HTERT RPE-1 (cell line): ENCODE measurements at regions not wholly inside any gene's neighbourhood (a gene's known extent, or its start where the extent isn't known, plus 50 kb on each side); places are given as distances from the start of the nearest gene placed in this dataset.
"Not testable (repeated sequence)": the region's sequence is repeated elsewhere in the genome, so short reads cannot be mapped to it uniquely, and the experiment has no call there.

Experiments
- in situ Hi-C: fragments of 300-500 bp; cut with MboI; formaldehyde crosslinking; loops from 4 replicates; pipeline ENCODE4 v1.14.3; 2020; ENCODE audit warnings: low sequenced_read_pairs

GRCh38 chr2:182548031-182548950, 121.5 kb upstream of the PDE1A start:
- in situ Hi-C loops: no loop called here

- in situ Hi-C loops: no loop called here
Observed at GRCh38 chr2:182550234-182550633, 123.4 kb upstream of the PDE1A start.

GRCh38 chr2:182552232-182552631, 125.4 kb upstream of the PDE1A start:
- in situ Hi-C loops: not testable (repeated sequence)

GRCh38 chr2:182552785-182553184, 125.9 kb upstream of the PDE1A start:
- in situ Hi-C loops: not testable (repeated sequence)

- in situ Hi-C loops: no loop called here
Observed at GRCh38 chr2:182553483-182553882, 126.6 kb upstream of the PDE1A start.

- in situ Hi-C loops: no loop called here
Observed at GRCh38 chr2:182554950-182555349, 128.1 kb upstream of the PDE1A start.

- in situ Hi-C loops: no loop called here
Observed at GRCh38 chr2:182558564-182558963, 131.7 kb upstream of the PDE1A start.

- in situ Hi-C loops: no loop called here
Observed at GRCh38 chr2:182559623-182560022, 132.8 kb upstream of the PDE1A start.

- in situ Hi-C loops: no loop called here
Observed at GRCh38 chr2:182565911-182566567, 139.2 kb upstream of the PDE1A start.

- in situ Hi-C loops: no loop called here
Observed at GRCh38 chr2:182573553-182573952, 142.5 kb upstream of the DNAJC10 start.

GRCh38 chr2:182577816-182578215, 138.2 kb upstream of the DNAJC10 start:
- in situ Hi-C loops: no loop called here

GRCh38 chr2:182581196-182581935, 134.7 kb upstream of the DNAJC10 start:
- in situ Hi-C loops: no loop called here

- in situ Hi-C loops: no loop called here
Observed at GRCh38 chr2:182584462-182584861, 131.6 kb upstream of the DNAJC10 start.

GRCh38 chr2:182585001-182585400, 131.1 kb upstream of the DNAJC10 start:
- in situ Hi-C loops: no loop called here

GRCh38 chr2:182585430-182585829, 130.6 kb upstream of the DNAJC10 start:
- in situ Hi-C loops: no loop called here

GRCh38 chr2:182586426-182586825, 129.6 kb upstream of the DNAJC10 start:
- in situ Hi-C loops: no loop called here

GRCh38 chr2:182587831-182588230, 128.2 kb upstream of the DNAJC10 start:
- in situ Hi-C loops: no loop called here

- in situ Hi-C loops: no loop called here
Observed at GRCh38 chr2:182589121-182589520, 126.9 kb upstream of the DNAJC10 start.

GRCh38 chr2:182591774-182592173, 124.3 kb upstream of the DNAJC10 start:
- in situ Hi-C loops: no loop called here

GRCh38 chr2:182592691-182593393, 123.2 kb upstream of the DNAJC10 start:
- in situ Hi-C loops: no loop called here
